H9 (cell line): ENCODE measurements at regions not wholly inside any gene's neighbourhood (a gene's known extent, or its start where the extent isn't known, plus 50 kb on each side); places are given as distances from the start of the nearest gene placed in this dataset.

ENCODE experiments used
- DNase-seq: peaks from one replicate; pipeline ENCODE4 v3.0.0-alpha.2; 2017
- H2AFZ ChIP-seq: one replicate; pipeline ENCODE4 v1.6.1; 2013; ENCODE audit warnings: mild to moderate bottlenecking, low read length, control low read depth, moderate library complexity
- H2AK5ac ChIP-seq: 2 replicates; pipeline ENCODE4 v1.6.1; 2013; ENCODE audit warnings: low read length, control low read depth, mixed read lengths; ENCODE audit not compliant: insufficient read length
- H2BK120ac ChIP-seq: one replicate; pipeline ENCODE4 v1.6.1; 2013; ENCODE audit warnings: low read depth, mild to moderate bottlenecking, low read length, control low read depth, inconsistent platforms; ENCODE audit not compliant: poor library complexity, severe bottlenecking
- H2BK12ac ChIP-seq: 2 replicates; pipeline ENCODE4 v1.6.1; 2013; ENCODE audit warnings: low read length, control low read depth, mixed read lengths, low read depth; ENCODE audit not compliant: insufficient read length
- H2BK15ac ChIP-seq: 2 replicates; pipeline ENCODE4 v1.6.1; 2013; ENCODE audit warnings: low read depth, low read length, control low read depth
- H2BK20ac ChIP-seq: one replicate; pipeline ENCODE4 v1.6.1; 2013; ENCODE audit warnings: low read depth, mild to moderate bottlenecking, low read length, control low read depth, inconsistent platforms; ENCODE audit not compliant: poor library complexity, severe bottlenecking
- H2BK5ac ChIP-seq: 2 replicates; pipeline ENCODE4 v1.6.1; 2013; ENCODE audit warnings: low read length, control low read depth, mixed read lengths; ENCODE audit not compliant: insufficient read length
- H3K14ac ChIP-seq: 2 replicates; pipeline ENCODE4 v1.6.1; 2013; ENCODE audit warnings: low read length, control low read depth; ENCODE audit not compliant: insufficient read depth
- H3K18ac ChIP-seq: 2 replicates; pipeline ENCODE4 v1.6.1; 2013; ENCODE audit warnings: low read depth, mild to moderate bottlenecking, mixed read lengths, low read length, control low read depth; ENCODE audit not compliant: insufficient read length
- H3K23ac ChIP-seq: 2 replicates; pipeline ENCODE4 v1.6.1; 2013; ENCODE audit warnings: low read length, control low read depth, mixed read lengths, low read depth; ENCODE audit not compliant: insufficient read length
- H3K23me2 ChIP-seq: 2 replicates; pipeline ENCODE4 v1.6.1; 2013; ENCODE audit warnings: low read depth, mild to moderate bottlenecking, mixed read lengths, low read length, control low read depth; ENCODE audit not compliant: insufficient read length, poor library complexity, severe bottlenecking
- H3K27ac ChIP-seq: 2 replicates; pipeline ENCODE4 v1.5.1; 2013; ENCODE audit warnings: low read length, control low read depth, mixed read lengths, low read depth; ENCODE audit not compliant: insufficient read length
- H3K27me3 ChIP-seq: 2 replicates; pipeline ENCODE4 v1.6.1; 2013; ENCODE audit warnings: low read length, control low read depth, inconsistent platforms; ENCODE audit not compliant: insufficient read depth
- H3K4ac ChIP-seq: 2 replicates; pipeline ENCODE4 v1.6.1; 2013; ENCODE audit warnings: low read depth, mild to moderate bottlenecking, control low read depth, inconsistent platforms, low read length, moderate library complexity
- H3K4me1 ChIP-seq: 2 replicates; pipeline ENCODE4 v1.6.1; 2013; ENCODE audit warnings: low read length, control low read depth, inconsistent platforms; ENCODE audit not compliant: insufficient read depth
- H3K4me2 ChIP-seq: 2 replicates; pipeline ENCODE4 v1.6.1; 2013; ENCODE audit warnings: low read length, control low read depth, mixed read lengths; ENCODE audit not compliant: insufficient read length, insufficient read depth
- H3K56ac ChIP-seq: 2 replicates; pipeline ENCODE4 v1.6.1; 2013; ENCODE audit warnings: low read depth, mild to moderate bottlenecking, mixed read lengths, low read length, control low read depth; ENCODE audit not compliant: insufficient read length
- H3K79me1 ChIP-seq: 2 replicates; pipeline ENCODE4 v1.6.1; 2013; ENCODE audit warnings: low read depth, mild to moderate bottlenecking, moderate library complexity, low read length, control low read depth, inconsistent platforms; ENCODE audit not compliant: insufficient read depth, poor library complexity, severe bottlenecking
- H3K79me2 ChIP-seq: 2 replicates; pipeline ENCODE4 v1.6.1; 2013; ENCODE audit warnings: low read length, control low read depth, inconsistent platforms; ENCODE audit not compliant: insufficient read depth
- H3K9ac ChIP-seq: 2 replicates; pipeline ENCODE4 v1.6.1; 2013; ENCODE audit warnings: low read length, control low read depth, mixed read lengths; ENCODE audit not compliant: insufficient read length; ENCODE audit errors: extremely low read depth
- H3K9me3 ChIP-seq: one replicate; pipeline ENCODE4 v1.6.1; 2013; ENCODE audit warnings: low read depth, low read length, inconsistent platforms; ENCODE audit not compliant: control insufficient read depth
- H3T11ph ChIP-seq: one replicate; pipeline ENCODE4 v1.6.1; 2013; ENCODE audit warnings: mild to moderate bottlenecking, low read length, control low read depth, inconsistent platforms
- H4K20me1 ChIP-seq: one replicate; pipeline ENCODE4 v1.6.1; 2013; ENCODE audit not compliant: control insufficient read depth, insufficient read length, insufficient read depth
- H4K5ac ChIP-seq: 2 replicates; pipeline ENCODE4 v1.6.1; 2013; ENCODE audit warnings: low read depth, mild to moderate bottlenecking, mixed read lengths, low read length, control low read depth; ENCODE audit not compliant: insufficient read length
- H4K8ac ChIP-seq: replicated peaks from 2 replicates; pipeline ENCODE4 v1.6.1; 2013; ENCODE audit warnings: low read length, control low read depth, mixed read lengths, low read depth; ENCODE audit not compliant: insufficient read length
- H4K91ac ChIP-seq: 2 replicates; pipeline ENCODE4 v1.6.1; 2013; ENCODE audit warnings: low read depth, mild to moderate bottlenecking, moderate library complexity, mixed read lengths, low read length, control low read depth; ENCODE audit not compliant: insufficient read length
- H3K27ac Mint-ChIP-seq, 3 experiments: 2 replicates in 2 of 3; 3 replicates in 1 of 3; pipeline ENCODE4 v1.8.0; 2020 to 2021; ENCODE audit warnings: mixed read lengths in 3 of 3, mild to moderate bottlenecking in 1 of 3, moderate library complexity in 1 of 3
- H3K27me3 Mint-ChIP-seq: 2 replicates; pipeline ENCODE4 v1.8.0; 2021; ENCODE audit warnings: low read depth, mild to moderate bottlenecking, moderate library complexity, mixed read lengths
- H3K36me3 Mint-ChIP-seq, 3 experiments: 2 replicates in 2 of 3; 3 replicates in 1 of 3; pipeline ENCODE4 v1.8.0; 2020 to 2021; ENCODE audit warnings: low read depth in 3 of 3, mixed read lengths in 3 of 3; ENCODE audit not compliant: insufficient read depth in 1 of 3
- H3K4me1 Mint-ChIP-seq, 2 experiments: 2 replicates each; pipeline ENCODE4 v1.8.0; 2020; ENCODE audit warnings: mixed read lengths in 2 of 2
- H3K4me3 Mint-ChIP-seq, 2 experiments: 2 replicates in 1 of 2; 3 replicates in 1 of 2; pipeline ENCODE4 v1.8.0; 2020 to 2021; ENCODE audit warnings: mild to moderate bottlenecking in 2 of 2, mixed read lengths in 2 of 2, moderate library complexity in 1 of 2
- H3K9me3 Mint-ChIP-seq, 2 experiments: 2 replicates in 1 of 2; 3 replicates in 1 of 2; pipeline ENCODE4 v1.8.0; 2020; ENCODE audit warnings: mild to moderate bottlenecking in 2 of 2, mixed read lengths in 2 of 2, moderate library complexity in 1 of 2
- WGBS: extraction: QIAGEN DNeasy Blood & Tissue Kit; methylation state at CpG from one replicate; pipeline ENCODE4 v1.1.7; 2013; ENCODE audit warnings: missing lambda C conversion rate, low lambda C conversion rate, mixed read lengths; ENCODE audit not compliant: insufficient read length; ENCODE audit errors: extremely low coverage; 5-methylcytosine and 5-hydroxymethylcytosine counted together
- TF ChIP-seq, protein P1 (sequence below): fragments of 200-600 bp; sonication (generic); conservative IDR thresholded peaks from 3 replicates; pipeline ENCODE4 v1.8.0; 2021; ENCODE audit warnings: antibody characterized with exemption, mild to moderate bottlenecking

DNA sequence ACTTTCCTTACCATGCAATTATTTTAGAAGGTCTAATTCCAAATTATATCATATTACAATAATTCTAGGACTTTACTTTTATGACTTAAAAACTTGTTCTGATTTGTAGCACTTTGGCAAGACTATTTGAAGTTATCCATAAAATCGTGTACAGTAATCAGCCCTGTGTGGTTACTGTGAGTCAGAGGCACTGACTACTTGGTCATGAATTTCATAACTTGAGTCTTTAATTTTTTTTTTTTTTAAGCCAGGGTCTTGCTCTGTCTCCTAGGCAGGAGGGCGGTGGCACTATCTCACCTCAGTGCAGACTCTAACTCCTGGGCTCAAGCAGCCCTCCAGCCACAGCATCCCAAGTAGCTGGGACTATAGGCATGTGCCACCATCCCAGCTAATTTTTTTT is 1319.2 kb upstream of the SLC10A2 start:
- TF ChIP-seq, protein P1, sequence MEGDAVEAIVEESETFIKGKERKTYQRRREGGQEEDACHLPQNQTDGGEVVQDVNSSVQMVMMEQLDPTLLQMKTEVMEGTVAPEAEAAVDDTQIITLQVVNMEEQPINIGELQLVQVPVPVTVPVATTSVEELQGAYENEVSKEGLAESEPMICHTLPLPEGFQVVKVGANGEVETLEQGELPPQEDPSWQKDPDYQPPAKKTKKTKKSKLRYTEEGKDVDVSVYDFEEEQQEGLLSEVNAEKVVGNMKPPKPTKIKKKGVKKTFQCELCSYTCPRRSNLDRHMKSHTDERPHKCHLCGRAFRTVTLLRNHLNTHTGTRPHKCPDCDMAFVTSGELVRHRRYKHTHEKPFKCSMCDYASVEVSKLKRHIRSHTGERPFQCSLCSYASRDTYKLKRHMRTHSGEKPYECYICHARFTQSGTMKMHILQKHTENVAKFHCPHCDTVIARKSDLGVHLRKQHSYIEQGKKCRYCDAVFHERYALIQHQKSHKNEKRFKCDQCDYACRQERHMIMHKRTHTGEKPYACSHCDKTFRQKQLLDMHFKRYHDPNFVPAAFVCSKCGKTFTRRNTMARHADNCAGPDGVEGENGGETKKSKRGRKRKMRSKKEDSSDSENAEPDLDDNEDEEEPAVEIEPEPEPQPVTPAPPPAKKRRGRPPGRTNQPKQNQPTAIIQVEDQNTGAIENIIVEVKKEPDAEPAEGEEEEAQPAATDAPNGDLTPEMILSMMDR, result no peak
- no peak overlapping the region for H3K27ac ChIP-seq
- no peaks in the 10 kb centered on the region for H3K27me3 ChIP-seq
- H3K4me2 ChIP-seq, result no peak overlapping the region
- no peak overlapping the region for H4K5ac ChIP-seq
- H3T11ph ChIP-seq, result no peak overlapping the region
- H2BK120ac ChIP-seq, result no peak overlapping the region
- H2BK20ac ChIP-seq, result no peak overlapping the region
- H3K4ac ChIP-seq, result no peak overlapping the region
- Mint-ChIP-seq H3K27me3 (no peaks in the 10 kb centered on the region), H3K4me1 (peaks cover 7 to 11% of the 10 kb centered on the region in 2 experiments), H3K4me3 (no peak overlapping the region), H3K27ac (no peak overlapping the region), H3K9me3 (peaks cover 21 to 23% of the 10 kb centered on the region in 2 experiments), H3K36me3 (peaks cover 7 to 24% (median 17%) of the 10 kb centered on the region in 3 experiments)
- no peak overlapping the region for H2BK15ac ChIP-seq
- no peak overlapping the region for H2AK5ac ChIP-seq
- H4K20me1 ChIP-seq, result no peaks in the 10 kb centered on the region
- no peaks in the 10 kb centered on the region for H3K23me2 ChIP-seq
- no peak overlapping the region for H3K14ac ChIP-seq
- H3K9me3 ChIP-seq, result no peaks in the 10 kb centered on the region
- H3K9ac ChIP-seq, result no peak overlapping the region
- WGBS, result no CpG with 5 or more reads among the region's 2 CpGs
- H3K79me1 ChIP-seq, result no peaks in the 10 kb centered on the region
- no peak overlapping the region for H2AFZ ChIP-seq
- H3K4me1 ChIP-seq, result no peaks in the 10 kb centered on the region
- no peak overlapping the region for H3K23ac ChIP-seq
- H2BK12ac ChIP-seq, result no peak overlapping the region
- H4K91ac ChIP-seq, result no peak overlapping the region
- no peaks in the 10 kb centered on the region for H3K79me2 ChIP-seq
- no peak overlapping the region for H4K8ac ChIP-seq
- no peak overlapping the region for H3K18ac ChIP-seq
- no peak overlapping the region for H2BK5ac ChIP-seq
- DNase-seq, result no peak
- H3K56ac ChIP-seq, result no peak overlapping the region
